ENCODE measurements at regions not wholly inside any gene's neighbourhood (a gene's known extent, or its start where the extent isn't known, plus 50 kb on each side); places are given as distances from the start of the nearest gene placed in this dataset.

DNA sequence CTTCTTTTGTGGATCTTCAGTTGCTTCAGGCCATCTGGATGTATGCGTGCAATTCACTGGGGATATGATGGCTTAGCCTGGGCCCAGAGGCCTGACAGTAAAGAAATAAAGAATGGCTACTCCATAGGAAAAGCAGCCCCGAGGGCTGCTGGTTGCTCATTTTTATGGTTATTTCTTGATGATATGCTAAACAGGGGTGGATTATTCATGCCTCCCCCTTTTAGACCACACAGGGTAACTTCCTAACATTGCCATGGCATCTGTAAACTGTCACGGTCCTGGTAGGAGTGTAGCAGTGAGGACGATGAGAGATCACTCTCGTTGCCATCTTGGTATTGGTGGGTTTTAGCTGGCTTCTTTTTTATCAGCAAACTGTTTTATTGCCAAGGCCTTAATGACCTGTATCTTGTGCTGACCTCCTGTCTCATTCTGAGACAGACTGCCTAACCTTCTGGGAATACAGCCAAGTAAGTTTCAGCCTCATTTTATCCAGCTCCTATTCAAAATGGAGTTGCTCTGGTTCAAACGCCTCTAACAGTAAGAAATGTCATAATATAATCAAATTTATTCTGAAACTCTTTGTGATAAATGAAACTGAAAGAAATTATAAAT is 60.5 kb downstream of the DSEL start:
- TF ChIP-seq CTCF (IDR thresholded peaks at IDR 0.05; ENCODE audit: control extremely low read depth in 1 of 3, insufficient read depth in 1 of 3, low read depth in 1 of 3, low read length in 3 of 3) (no peak), KDM1A (IDR thresholded peaks at IDR 0.05; ENCODE audit: borderline replicate concordance, low read length) (no peak), POLR2A (IDR thresholded peaks at IDR 0.05; ENCODE audit: control extremely low read depth in 1 of 2, low read depth in 2 of 2, low read length in 2 of 2) (no peak), RAD21 (IDR thresholded peaks at IDR 0.05 in 1 of 2, conservative IDR thresholded peaks at IDR 0.05 in 1 of 2; ENCODE audit: low read depth in 2 of 2, low read length in 2 of 2) (no peak), EZH2 (IDR thresholded peaks at IDR 0.05; ENCODE audit: low read depth, low read length, severe bottlenecking) (no peak), ZNF274 (IDR thresholded peaks at IDR 0.05; ENCODE audit: borderline replicate concordance, extremely low read depth, low read length) (no peak), BRCA1 (IDR thresholded peaks at IDR 0.05; ENCODE audit: low read depth, low read length) (no peak), CEBPB (IDR thresholded peaks at IDR 0.05; ENCODE audit: low read depth, low read length) (no peak), TAF7 (optimal IDR thresholded peaks at IDR 0.05; ENCODE audit: borderline replicate concordance, low read depth, low read length) (no peak), SAP30 (IDR thresholded peaks at IDR 0.05; ENCODE audit: insufficient read depth, insufficient replicate concordance, low read length) (no peak), YY1 (IDR thresholded peaks at IDR 0.05; ENCODE audit: low read depth, low read length) (no peak), POLR2AphosphoS5 (IDR thresholded peaks at IDR 0.05; ENCODE audit: low read depth, low read length) (no peak), SUZ12 (IDR thresholded peaks at IDR 0.05; ENCODE audit: low read length) (no peak)

Data from H1 (cell line).